A549 (cell line): ENCODE measurements at regions not wholly inside any gene's neighbourhood (a gene's known extent, or its start where the extent isn't known, plus 50 kb on each side); places are given as distances from the start of the nearest gene placed in this dataset.

ENCODE experiments used
- ATAC-seq, 2 experiments: fragments of 200-7000 bp in 1 of 2; fragments of >200 bp in 1 of 2; cut with Nextera tagmentation in 1 of 2; cut with Tn5 transposase in 1 of 2; 3 replicates each; pipeline versions ENCODE4 v1.8.0 to v1.9.1; 2018 to 2020; ENCODE audit warnings: mild to moderate bottlenecking in 1 of 2, moderate library complexity in 1 of 2
- CTCF ChIA-PET: fragments of 300-600 bp; sonication (Branson Sonifier 250); formaldehyde crosslinking; extraction: SDS; loops from one replicate; lab custom pipeline; 2021; ENCODE audit warnings: antibody characterized with exemption, inconsistent platforms; lab: Yijun Ruan, JAX
- POLR2A ChIA-PET: fragments of 350-600 bp; formaldehyde crosslinking; extraction: SDS; loops from one replicate; lab custom pipeline; 2021; ENCODE audit warnings: antibody characterized with exemption, inconsistent platforms; lab: Yijun Ruan, JAX
- DNase-seq, 2 experiments: peaks; one replicate each; pipeline versions ENCODE4 v3.0.0 to v3.0.0-alpha.2; 2011 to 2016; ENCODE audit warnings: low read depth in 1 of 2, low spot score in 1 of 2
- FAIRE-seq: peaks from 2 replicates; lab custom pipeline; 2011; peaks lifted over from hg19 to GRCh38; lab: Jason Lieb, UNC
- H3K27ac ChIP-seq, 2 experiments: fragments of >200 bp; sonication (Bioruptor Twin); formaldehyde crosslinking; 3 replicates each; pipeline ENCODE4 v1.5.1; 2016 to 2017
- H3K4me1 ChIP-seq: fragments of >200 bp; sonication (Bioruptor Twin); formaldehyde crosslinking; 3 replicates; pipeline ENCODE4 v1.6.1; 2016
- H3K4me2 ChIP-seq: fragments of >200 bp; sonication (Bioruptor Twin); formaldehyde crosslinking; 3 replicates; pipeline ENCODE4 v1.6.1; 2016
- H3K4me3 ChIP-seq: fragments of >200 bp; sonication (Bioruptor Twin); formaldehyde crosslinking; 3 replicates; pipeline ENCODE4 v1.5.1; 2016
- H3K9me3 ChIP-seq: fragments of >200 bp; sonication (Bioruptor Twin); formaldehyde crosslinking; 3 replicates; pipeline ENCODE4 v1.6.1; 2016
- CBX2 ChIP-seq: fragments of 200-600 bp; sonication (generic); IDR thresholded peaks from 2 replicates; pipeline ENCODE4 v1.6.1; 2016; ENCODE audit warnings: low read depth, mild to moderate bottlenecking, borderline replicate concordance
- CBX8 ChIP-seq: fragments of 200-600 bp; sonication (generic); IDR thresholded peaks from 2 replicates; pipeline ENCODE4 v1.6.1; 2016
- CTCF ChIP-seq: fragments of >200 bp; sonication (Bioruptor Twin); formaldehyde crosslinking; IDR thresholded peaks from 3 replicates; pipeline ENCODE4 v1.5.1; 2016
- EHMT2 ChIP-seq: fragments of 200-600 bp; sonication (generic); IDR thresholded peaks from 2 replicates; pipeline ENCODE4 v1.6.1; 2016; ENCODE audit warnings: antibody characterized with exemption, low read depth, mild to moderate bottlenecking, moderate library complexity
- FOSL2 ChIP-seq, 2 experiments: fragments of 450-650 bp in 1 of 2; fragments of >200 bp in 1 of 2; sonication (Bioruptor Twin) in 1 of 2; formaldehyde crosslinking; IDR thresholded peaks; 2 replicates each; pipeline versions ENCODE4 v1.5.0 to v1.6.1; 2016 to 2020; ENCODE audit warnings: mild to moderate bottlenecking in 1 of 2, moderate library complexity in 1 of 2
- FOXS1 ChIP-seq: fragments of 250-450 bp; sonication (Bioruptor Pico); IDR thresholded peaks from 2 replicates; pipeline ENCODE4 v1.5.0; 2020; ENCODE audit warnings: mild to moderate bottlenecking, moderate library complexity
- HDAC2 ChIP-seq: fragments of 200-600 bp; sonication (generic); IDR thresholded peaks from 2 replicates; pipeline ENCODE4 v1.6.1; 2016
- HES2 ChIP-seq: fragments of >200 bp; sonication (Bioruptor Twin); formaldehyde crosslinking; IDR thresholded peaks from 2 replicates; pipeline ENCODE4 v1.6.1; 2016
- HOXA7 ChIP-seq: fragments of 250-450 bp; sonication (Bioruptor Pico); IDR thresholded peaks from 2 replicates; pipeline ENCODE4 v1.5.0; 2020; ENCODE audit warnings: mild to moderate bottlenecking, moderate library complexity
- JUN ChIP-seq, 2 experiments: fragments of >200 bp; sonication (Bioruptor Twin); formaldehyde crosslinking; IDR thresholded peaks; 2 replicates in 1 of 2; 3 replicates in 1 of 2; pipeline ENCODE4 v1.6.1; 2016 to 2017
- KDM5A ChIP-seq: fragments of 200-600 bp; sonication (generic); IDR thresholded peaks from 2 replicates; pipeline ENCODE4 v1.6.1; 2016; ENCODE audit warnings: antibody characterized with exemption, mild to moderate bottlenecking
- MAFK ChIP-seq: fragments of 450-650 bp; IDR thresholded peaks from 2 replicates; pipeline ENCODE4 v1.6.1; 2014; ENCODE audit not compliant: partially characterized antibody
- NFE2L2 ChIP-seq: fragments of 150-350 bp; conservative IDR thresholded peaks from 2 replicates; pipeline ENCODE4 v1.6.1; 2014; ENCODE audit warnings: low read length
- NR3C1 ChIP-seq: fragments of >200 bp; sonication (Bioruptor Twin); formaldehyde crosslinking; IDR thresholded peaks from 3 replicates; pipeline ENCODE4 v1.6.1; 2017
- PHF8 ChIP-seq: fragments of 200-600 bp; sonication (generic); IDR thresholded peaks from 2 replicates; pipeline ENCODE4 v1.6.1; 2016; ENCODE audit warnings: low read depth, mild to moderate bottlenecking, antibody characterized with exemption, moderate library complexity, borderline replicate concordance
- SMC3 ChIP-seq: fragments of >200 bp; sonication (Bioruptor Twin); formaldehyde crosslinking; IDR thresholded peaks from 3 replicates; pipeline ENCODE4 v1.6.1; 2018; ENCODE audit warnings: inconsistent platforms
- SREBF2 ChIP-seq: fragments of 450-650 bp; IDR thresholded peaks from 2 replicates; pipeline ENCODE4 v1.6.1; 2014; ENCODE audit warnings: mild to moderate bottlenecking, moderate library complexity
- TP53 ChIP-seq: fragments of 250-450 bp; sonication (Bioruptor Pico); IDR thresholded peaks from 2 replicates; pipeline ENCODE4 v1.5.0; 2021; ENCODE audit warnings: mild to moderate bottlenecking, moderate library complexity
- ZFP36 ChIP-seq: fragments of 450-650 bp; IDR thresholded peaks from 2 replicates; pipeline ENCODE4 v1.6.1; 2014; ENCODE audit warnings: borderline replicate concordance; ENCODE audit not compliant: partially characterized antibody
- ZNF302 ChIP-seq: fragments of 250-450 bp; sonication (Bioruptor Pico); IDR thresholded peaks from 2 replicates; pipeline ENCODE4 v1.9.0; 2021; ENCODE audit warnings: inconsistent platforms, mild to moderate bottlenecking, moderate library complexity
- ZSCAN20 ChIP-seq: fragments of 250-450 bp; sonication (Bioruptor Pico); IDR thresholded peaks from 2 replicates; pipeline ENCODE4 v1.8.0; 2022; ENCODE audit warnings: mild to moderate bottlenecking, moderate library complexity
- WGBS: methylation state at CpG from one replicate; pipeline ENCODE4 v1.1.6; 2017; ENCODE audit errors: missing lambda C conversion rate; 5-methylcytosine and 5-hydroxymethylcytosine counted together
- TF ChIP-seq, protein P1 (sequence below): fragments of >200 bp; sonication (Bioruptor Twin); formaldehyde crosslinking; IDR thresholded peaks from 3 replicates; pipeline ENCODE4 v1.6.1; 2016
- TF ChIP-seq, protein P2 (sequence below): IDR thresholded peaks from 2 replicates; pipeline ENCODE4 v1.6.1; 2012
- TF ChIP-seq, protein P3 (sequence below): IDR thresholded peaks from 2 replicates; pipeline ENCODE4 v1.6.1; 2012
- TF ChIP-seq, protein P4 (sequence below): fragments of 150-350 bp; IDR thresholded peaks from 2 replicates; pipeline ENCODE4 v1.6.1; 2014; ENCODE audit warnings: low read depth, mild to moderate bottlenecking, low read length

- DNase-seq (no peak), FAIRE-seq (no peak)
- H3K4me1 ChIP-seq: no peaks in the 10 kb centered on the region
- WGBS: 30% methylated on average over 7 of the region's 7 CpGs
- ChIA-PET POLR2A (no interaction called here), CTCF (no interaction called here)
- no peaks in the 10 kb centered on the region for H3K9me3 ChIP-seq
- no peak overlapping the region for H3K4me3 ChIP-seq
- H3K27ac ChIP-seq: no peak overlapping the region
- TF ChIP-seq, protein P1, sequence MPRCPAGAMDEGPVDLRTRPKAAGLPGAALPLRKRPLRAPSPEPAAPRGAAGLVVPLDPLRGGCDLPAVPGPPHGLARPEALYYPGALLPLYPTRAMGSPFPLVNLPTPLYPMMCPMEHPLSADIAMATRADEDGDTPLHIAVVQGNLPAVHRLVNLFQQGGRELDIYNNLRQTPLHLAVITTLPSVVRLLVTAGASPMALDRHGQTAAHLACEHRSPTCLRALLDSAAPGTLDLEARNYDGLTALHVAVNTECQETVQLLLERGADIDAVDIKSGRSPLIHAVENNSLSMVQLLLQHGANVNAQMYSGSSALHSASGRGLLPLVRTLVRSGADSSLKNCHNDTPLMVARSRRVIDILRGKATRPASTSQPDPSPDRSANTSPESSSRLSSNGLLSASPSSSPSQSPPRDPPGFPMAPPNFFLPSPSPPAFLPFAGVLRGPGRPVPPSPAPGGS: no peak
- TF ChIP-seq SREBF2 (no peak), HOXA7 (CRISPR knock-in tag) (no peak), KDM5A (no peak), HDAC2 (no peak), ZNF302 (CRISPR knock-in tag) (no peak), MAFK (peak; percentile 53), EHMT2 (no peak)
- TF ChIP-seq, all 56 proteins: peak for 1
- no peak for ATAC-seq
- H3K4me2 ChIP-seq: no peak overlapping the region
These were observed 182.9 kb downstream of the KCNA5 start for GRCh38 chr12:5226581-5226980.

- no peak for ATAC-seq
- ChIA-PET POLR2A (no interaction called here), CTCF (no interaction called here)
- FAIRE-seq: no peak
- TF ChIP-seq JUN (IDR thresholded peaks at IDR 0.05) (no peak), NFE2L2 (no peak), ZSCAN20 (CRISPR knock-in tag) (no peak), PHF8 (no peak), MAFK (no peak), SMC3 (no peak), ZNF302 (CRISPR knock-in tag) (no peak), CBX8 (no peak)
- TF ChIP-seq, protein P2, sequence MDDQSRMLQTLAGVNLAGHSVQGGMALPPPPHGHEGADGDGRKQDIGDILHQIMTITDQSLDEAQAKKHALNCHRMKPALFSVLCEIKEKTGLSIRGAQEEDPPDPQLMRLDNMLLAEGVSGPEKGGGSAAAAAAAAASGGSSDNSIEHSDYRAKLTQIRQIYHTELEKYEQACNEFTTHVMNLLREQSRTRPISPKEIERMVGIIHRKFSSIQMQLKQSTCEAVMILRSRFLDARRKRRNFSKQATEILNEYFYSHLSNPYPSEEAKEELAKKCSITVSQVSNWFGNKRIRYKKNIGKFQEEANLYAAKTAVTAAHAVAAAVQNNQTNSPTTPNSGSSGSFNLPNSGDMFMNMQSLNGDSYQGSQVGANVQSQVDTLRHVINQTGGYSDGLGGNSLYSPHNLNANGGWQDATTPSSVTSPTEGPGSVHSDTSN: no peak
- no peak overlapping the region for H3K4me3 ChIP-seq
- H3K4me2 ChIP-seq: no peak overlapping the region
- no peak for DNase-seq
- no peak overlapping the region for H3K27ac ChIP-seq
- no peaks in the 10 kb centered on the region for H3K9me3 ChIP-seq
- no peaks in the 10 kb centered on the region for H3K4me1 ChIP-seq
- WGBS: 5% methylated on average over 7 of the region's 7 CpGs
These were observed 184.2 kb downstream of the KCNA5 start for GRCh38 chr12:5227708-5228373.

GRCh38 chr12:5230156-5230555, 186.5 kb downstream of the KCNA5 start:
- FAIRE-seq (no peak), ATAC-seq (no peak), DNase-seq (no peak)
- H3K4me2 ChIP-seq: no peak overlapping the region
- 0% methylated on average over 2 of the region's 2 CpGs for WGBS
- no peak overlapping the region for H3K4me3 ChIP-seq
- no peaks in the 10 kb centered on the region for H3K4me1 ChIP-seq
- ChIA-PET CTCF (no interaction called here), POLR2A (no interaction called here)
- H3K9me3 ChIP-seq: no peaks in the 10 kb centered on the region
- TF ChIP-seq PHF8: no peak
- TF ChIP-seq FOSL2 (IDR thresholded peaks at IDR 0.05): no peak
- TF ChIP-seq FOSL2 (CRISPR knock-in tag; IDR thresholded peaks at IDR 0.05): no peak
- TF ChIP-seq NR3C1: no peak
- TF ChIP-seq, protein P3, sequence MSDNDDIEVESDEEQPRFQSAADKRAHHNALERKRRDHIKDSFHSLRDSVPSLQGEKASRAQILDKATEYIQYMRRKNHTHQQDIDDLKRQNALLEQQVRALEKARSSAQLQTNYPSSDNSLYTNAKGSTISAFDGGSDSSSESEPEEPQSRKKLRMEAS: no peak
- no peak for TF ChIP-seq HES2
- H3K27ac ChIP-seq: no peak overlapping the region

DNA sequence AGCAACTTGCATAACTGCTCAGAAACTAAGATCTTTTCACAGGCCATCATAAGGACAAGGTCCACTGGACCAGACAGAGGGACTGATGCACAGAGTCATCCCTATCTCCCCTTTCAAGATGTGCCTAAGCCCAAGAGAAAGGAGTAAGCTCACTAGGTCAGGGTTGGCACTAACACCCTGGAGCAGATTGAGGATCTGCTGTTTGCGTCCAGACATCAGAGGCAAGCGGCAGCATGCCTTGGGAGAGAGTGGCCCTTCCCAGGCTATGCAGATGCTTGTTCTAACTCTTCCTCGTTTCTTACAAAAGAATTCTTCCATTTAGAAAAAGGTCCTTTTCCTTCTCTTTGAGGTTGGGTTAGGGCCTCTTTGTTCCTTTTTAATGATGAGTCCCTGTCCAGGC, 187.2 kb downstream of the KCNA5 start:
- H3K9me3 ChIP-seq: no peaks in the 10 kb centered on the region
- no peak overlapping the region for H3K27ac ChIP-seq
- no peaks in the 10 kb centered on the region for H3K4me1 ChIP-seq
- H3K4me2 ChIP-seq: no peak overlapping the region
- FAIRE-seq (no peak), ATAC-seq (no peak), DNase-seq (no peak)
- POLR2A ChIA-PET: no interaction called here
- CTCF ChIA-PET: no interaction called here
- no peak overlapping the region for H3K4me3 ChIP-seq
- WGBS: 25% methylated on average over 3 of the region's 3 CpGs
- TF ChIP-seq JUN (IDR thresholded peaks at IDR 0.05) (no peak), ZFP36 (no peak), CTCF (no peak), FOXS1 (CRISPR knock-in tag) (no peak), CBX8 (no peak), TP53 (no peak), CBX2 (no peak), ZSCAN20 (CRISPR knock-in tag) (no peak)
- TF ChIP-seq, protein P3: no peak
- TF ChIP-seq, protein P4, sequence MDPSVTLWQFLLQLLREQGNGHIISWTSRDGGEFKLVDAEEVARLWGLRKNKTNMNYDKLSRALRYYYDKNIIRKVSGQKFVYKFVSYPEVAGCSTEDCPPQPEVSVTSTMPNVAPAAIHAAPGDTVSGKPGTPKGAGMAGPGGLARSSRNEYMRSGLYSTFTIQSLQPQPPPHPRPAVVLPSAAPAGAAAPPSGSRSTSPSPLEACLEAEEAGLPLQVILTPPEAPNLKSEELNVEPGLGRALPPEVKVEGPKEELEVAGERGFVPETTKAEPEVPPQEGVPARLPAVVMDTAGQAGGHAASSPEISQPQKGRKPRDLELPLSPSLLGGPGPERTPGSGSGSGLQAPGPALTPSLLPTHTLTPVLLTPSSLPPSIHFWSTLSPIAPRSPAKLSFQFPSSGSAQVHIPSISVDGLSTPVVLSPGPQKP: no peak
